ENCODE measurements at regions not wholly inside any gene's neighbourhood (a gene's known extent, or its start where the extent isn't known, plus 50 kb on each side); places are given as distances from the start of the nearest gene placed in this dataset.
"Not testable (repeated sequence)": the region's sequence is repeated elsewhere in the genome, so short reads cannot be mapped to it uniquely, and the experiment has no call there.

- TF ChIP-seq CTCF (IDR thresholded peaks at IDR 0.05; ENCODE audit: low read length); EZH2 (IDR thresholded peaks at IDR 0.05; ENCODE audit: borderline replicate concordance, low read length): not testable (repeated sequence)
Observed at GRCh38 chr15:20311014-20311680, 230.5 kb downstream of the GOLGA6L6 start.
